Erythroblast (primary cell): ENCODE measurements at regions not wholly inside any gene's neighbourhood (a gene's known extent, or its start where the extent isn't known, plus 50 kb on each side); places are given as distances from the start of the nearest gene placed in this dataset.
"Not testable (repeated sequence)": the region's sequence is repeated elsewhere in the genome, so short reads cannot be mapped to it uniquely, and the experiment has no call there.

ENCODE experiments used
- DNase-seq, 2 experiments: peaks; one replicate each; lab custom pipeline; 2025; lab: John Stamatoyannopoulos, UW
- GATA1 ChIP-seq: IDR thresholded peaks from 2 replicates; pipeline ENCODE4 v1.6.1; 2011; ENCODE audit warnings: low read depth, mild to moderate bottlenecking, control low read depth, low read length, moderate library complexity
- POLR2A ChIP-seq: IDR thresholded peaks from 2 replicates; pipeline ENCODE4 v1.6.1; 2011; ENCODE audit warnings: mild to moderate bottlenecking, low read length

DNA sequence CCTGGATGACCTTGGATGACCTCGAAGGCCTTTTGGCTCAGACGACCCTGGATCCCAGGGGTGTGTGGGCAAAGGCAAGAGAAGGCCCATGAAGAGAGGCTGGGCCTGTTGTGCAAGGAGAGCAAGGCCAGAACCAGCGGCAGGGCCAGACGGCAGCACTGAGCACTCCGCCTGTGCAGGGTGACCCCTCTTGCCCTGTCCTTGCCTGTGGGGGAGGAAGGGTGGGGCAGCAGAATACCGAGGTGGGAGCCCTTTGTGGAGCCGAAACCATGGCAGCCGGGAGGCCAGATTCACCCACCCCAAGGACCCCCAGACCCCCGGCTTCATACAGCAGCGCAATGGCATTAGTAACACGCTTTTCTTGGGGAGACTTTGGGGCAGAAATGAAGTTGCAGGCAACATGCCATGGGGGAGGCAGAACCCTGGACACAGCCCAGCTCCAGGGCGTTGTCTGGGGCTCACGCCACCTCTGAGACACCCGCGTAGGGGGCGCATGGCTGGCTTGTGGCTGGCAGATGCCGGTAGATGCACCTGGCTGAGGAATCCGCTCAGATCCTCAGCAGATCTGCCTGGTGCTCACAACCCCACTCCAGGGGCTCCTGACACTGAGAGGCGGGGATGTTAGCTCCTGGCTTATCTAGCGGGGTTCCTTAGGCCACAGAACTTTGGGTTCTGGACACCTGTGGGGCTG lies 114.5 kb downstream of the FAM53A start:
- TF ChIP-seq GATA1 (no peak), POLR2A (no peak)
- DNase-seq = no peak

DNA sequence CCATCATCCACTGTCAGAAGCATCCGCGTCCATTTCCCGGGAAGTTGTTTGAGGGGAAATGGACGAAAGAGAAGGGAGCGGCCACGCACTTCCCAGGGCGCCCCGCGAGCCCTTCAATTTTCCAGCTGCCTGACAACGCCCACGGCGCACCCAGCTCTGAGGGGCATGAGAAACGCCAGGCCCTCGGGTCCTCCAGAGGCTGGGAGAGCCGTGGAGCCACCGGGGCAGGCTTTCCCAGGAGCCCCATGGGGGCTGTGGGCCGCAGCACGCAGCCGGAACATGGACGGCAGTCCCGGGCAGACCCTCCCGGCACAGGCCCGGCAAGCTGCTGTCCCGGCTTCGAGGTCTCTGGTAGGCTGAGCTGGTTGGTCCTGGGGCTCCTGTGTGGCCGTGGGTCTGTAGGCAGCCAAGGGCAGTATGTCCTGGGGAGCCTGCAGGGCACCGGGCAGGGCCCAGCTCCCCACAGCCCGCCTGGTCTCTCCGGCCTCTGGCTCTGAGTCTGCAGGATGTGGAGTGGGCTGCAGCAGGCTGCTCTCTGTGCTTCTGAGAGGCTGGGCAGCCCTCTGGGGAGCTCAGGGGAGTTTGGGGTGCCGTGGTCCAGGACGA lies 115.2 kb downstream of the FAM53A start:
- DNase-seq = no peak
- TF ChIP-seq GATA1 = no peak
- TF ChIP-seq POLR2A = no peak

DNA sequence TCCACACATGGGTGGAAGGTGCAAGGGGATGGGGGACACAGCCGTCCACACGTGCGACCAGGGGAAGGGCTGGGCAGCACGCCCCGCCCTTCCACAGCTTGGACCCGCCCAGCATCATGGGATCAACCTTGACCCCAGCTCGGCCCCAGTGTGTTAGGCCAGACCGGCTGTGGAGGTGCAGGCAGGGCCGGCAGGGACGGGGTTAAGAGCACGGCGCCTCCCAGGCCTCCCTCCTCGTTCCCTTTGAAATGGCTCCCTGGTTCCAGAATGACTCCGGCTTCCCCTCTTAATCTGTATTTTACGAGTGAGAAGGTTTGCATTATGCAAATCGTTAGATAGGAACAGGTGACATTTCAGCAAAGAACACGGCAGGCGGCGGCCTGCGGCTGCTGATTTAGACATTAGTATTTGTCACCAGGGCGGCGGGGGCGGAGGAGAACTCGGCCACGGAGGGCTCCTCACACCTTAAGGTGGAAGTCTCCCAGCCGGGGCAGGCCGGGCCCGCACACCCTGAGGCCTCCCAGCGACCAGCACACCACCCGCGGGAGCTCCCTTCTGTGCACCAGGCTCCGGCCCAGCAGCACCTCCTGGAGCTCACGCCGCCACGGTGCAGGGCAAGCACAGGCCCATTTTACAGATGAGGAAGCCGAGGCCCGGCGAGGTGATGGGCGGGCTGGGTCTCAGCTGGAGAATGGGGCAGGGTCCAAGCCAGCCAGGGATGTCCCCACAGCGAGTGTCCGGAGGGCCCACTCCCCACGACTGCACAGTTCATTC lies 116.1 kb downstream of the FAM53A start:
- no peak for DNase-seq
- no peak for TF ChIP-seq GATA1
- TF ChIP-seq POLR2A = no peak

DNA sequence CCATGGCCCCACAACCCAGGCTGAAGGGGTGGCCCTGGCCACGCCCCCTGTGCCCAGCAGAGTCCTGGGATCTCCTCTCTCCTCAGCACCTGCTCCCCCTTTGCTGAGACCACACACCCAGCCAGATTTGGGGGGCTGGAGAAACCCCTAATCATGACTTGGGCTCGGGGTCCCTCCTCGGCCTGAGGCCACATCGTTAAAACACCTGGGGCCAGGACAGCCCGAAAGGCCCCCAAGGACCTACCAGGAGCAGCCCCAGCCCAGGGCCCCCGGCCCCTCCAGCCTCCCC lies 116.7 kb downstream of the FAM53A start:
- no peak for TF ChIP-seq GATA1
- TF ChIP-seq POLR2A = no peak
- no peak for DNase-seq

DNA sequence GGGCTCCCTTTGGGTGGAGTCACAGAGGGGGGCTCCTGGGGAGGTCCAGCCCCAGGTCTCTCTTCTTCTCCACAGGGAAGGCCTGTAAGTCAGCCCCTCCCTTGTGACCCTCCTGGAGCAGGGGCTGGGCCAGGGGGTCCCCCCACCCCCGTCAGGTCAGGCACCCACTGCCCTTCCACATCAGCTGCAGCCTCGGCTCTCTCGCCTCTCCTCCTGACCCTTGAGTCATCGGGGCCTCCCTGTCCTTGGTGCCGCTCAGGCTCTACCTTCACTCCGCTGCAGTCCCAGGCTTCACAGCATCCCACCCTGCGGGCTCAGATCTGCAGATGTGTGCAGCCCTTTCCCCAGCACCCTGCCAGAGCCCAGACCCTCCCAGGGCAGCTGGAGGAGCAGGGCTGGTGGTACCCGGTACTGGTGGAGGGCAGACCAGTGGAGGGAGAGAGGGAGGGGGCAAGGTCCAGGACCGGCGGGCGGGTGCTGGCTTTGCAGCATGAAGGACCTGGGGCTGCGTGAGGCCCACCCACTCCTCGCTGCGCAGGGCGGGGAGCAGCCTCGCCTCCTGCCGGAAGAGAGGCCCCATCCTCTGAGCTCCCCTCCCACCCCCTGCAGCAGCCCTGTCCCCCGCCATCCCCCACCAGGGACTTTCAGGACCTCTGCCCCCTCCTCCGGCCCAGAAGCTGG lies 117.1 kb downstream of the FAM53A start:
- DNase-seq = no peak
- no peak for TF ChIP-seq POLR2A
- TF ChIP-seq GATA1 = no peak

DNA sequence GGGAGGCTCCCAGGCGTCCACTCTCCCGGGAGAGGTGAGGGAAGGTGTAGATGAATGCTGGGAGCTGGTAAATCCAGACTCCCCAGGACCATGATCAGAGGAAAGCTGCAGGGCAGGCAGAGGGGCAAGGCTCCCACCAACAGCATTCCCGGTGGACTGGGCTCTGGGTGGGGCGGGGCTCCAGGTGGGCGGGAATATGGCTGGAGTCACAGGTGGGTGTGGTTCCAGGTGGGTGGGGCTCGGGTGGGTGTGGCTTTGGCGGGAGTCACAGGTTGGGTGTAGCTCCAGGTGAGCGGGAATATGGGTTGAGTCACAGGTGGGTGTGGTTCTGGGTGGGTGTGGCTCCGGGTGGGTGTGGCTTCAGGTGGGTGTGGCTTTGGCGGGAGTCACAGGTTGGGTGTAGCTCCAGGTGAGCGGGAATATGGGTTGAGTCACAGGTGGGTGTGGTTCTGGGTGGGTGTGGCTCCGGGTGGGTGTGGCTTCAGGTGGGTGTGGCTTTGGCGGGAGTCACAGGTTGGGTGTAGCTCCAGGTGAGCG lies 117.7 kb downstream of the FAM53A start:
- DNase-seq = not testable (repeated sequence)

DNA sequence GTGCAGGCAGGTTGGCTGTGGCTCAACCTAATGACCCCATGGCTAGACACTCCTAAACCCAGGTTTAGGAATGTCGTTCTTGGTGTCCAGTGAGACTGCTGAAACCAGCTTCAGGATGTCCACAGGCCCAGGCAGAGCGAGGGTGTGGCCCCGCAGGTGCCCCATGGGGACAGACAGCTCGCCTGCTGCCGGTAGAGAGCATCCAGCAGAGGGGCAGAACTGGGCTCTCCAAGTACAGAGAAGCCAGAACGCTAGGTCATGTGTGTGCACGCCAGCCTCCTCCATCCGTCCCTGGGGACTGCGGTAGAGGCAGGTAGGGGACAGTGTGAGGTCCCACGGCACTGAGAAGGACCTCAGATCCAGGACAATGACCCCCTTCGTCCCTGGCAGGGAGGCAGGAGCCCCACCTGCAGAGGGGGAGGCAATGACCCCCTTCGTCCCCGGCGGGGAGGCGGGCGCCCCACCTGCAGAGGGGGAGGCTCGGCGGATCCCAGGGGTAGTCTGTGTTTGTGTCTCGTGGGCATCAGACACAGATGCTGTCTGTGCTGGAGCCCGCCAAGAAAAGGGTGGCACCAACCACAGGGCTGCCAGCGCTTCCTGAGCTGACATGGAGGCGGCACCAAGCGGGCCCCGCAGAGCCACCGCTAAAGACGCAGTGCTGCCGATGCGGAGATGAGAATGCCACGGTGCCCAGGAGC lies 118.4 kb downstream of the FAM53A start:
- no peak for TF ChIP-seq POLR2A
- no peak for TF ChIP-seq GATA1
- DNase-seq = no peak

DNA sequence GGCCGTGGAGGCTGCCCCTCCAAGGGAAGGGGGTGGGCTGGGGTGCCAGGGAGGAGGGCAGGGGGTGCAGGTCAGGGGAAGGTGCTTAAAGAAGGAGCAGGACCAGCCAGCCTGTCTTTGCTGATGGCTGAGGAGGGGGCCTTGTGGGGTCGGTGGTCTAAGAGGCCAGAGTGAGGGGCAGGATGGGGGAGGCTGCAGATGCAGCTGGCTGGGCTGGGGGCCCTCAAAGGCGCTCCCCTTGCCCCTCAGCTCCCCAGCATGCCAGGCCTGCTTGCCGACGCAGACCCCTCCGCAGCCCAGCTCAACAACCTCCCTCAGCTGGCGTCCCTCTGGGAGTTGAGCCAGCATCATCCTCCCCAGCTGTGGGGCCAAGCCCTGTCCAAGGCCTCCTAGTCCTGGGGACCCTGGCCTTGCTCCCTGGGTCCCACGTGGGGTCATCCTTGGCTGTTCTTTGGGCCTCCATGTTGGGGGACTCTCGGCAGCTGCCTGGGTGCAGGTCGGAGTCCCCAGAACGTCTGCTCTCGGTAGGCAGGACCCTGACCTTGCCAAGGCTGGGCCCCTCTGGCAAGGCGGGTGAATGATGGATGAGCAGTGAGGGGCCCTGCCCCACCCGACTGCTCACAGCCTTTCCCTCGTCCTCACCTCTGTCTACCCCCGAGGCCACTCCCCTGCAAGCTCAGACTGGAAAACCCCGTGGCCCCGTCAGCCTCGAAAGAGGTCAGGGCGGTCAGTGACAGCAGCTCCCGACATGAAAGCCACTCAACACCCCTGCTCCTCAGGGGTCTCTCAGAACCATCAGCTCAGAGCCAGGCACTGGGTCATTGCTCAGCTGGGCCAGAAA lies 119.4 kb downstream of the FAM53A start:
- DNase-seq = no peak
- TF ChIP-seq POLR2A (no peak), GATA1 (no peak)

DNA sequence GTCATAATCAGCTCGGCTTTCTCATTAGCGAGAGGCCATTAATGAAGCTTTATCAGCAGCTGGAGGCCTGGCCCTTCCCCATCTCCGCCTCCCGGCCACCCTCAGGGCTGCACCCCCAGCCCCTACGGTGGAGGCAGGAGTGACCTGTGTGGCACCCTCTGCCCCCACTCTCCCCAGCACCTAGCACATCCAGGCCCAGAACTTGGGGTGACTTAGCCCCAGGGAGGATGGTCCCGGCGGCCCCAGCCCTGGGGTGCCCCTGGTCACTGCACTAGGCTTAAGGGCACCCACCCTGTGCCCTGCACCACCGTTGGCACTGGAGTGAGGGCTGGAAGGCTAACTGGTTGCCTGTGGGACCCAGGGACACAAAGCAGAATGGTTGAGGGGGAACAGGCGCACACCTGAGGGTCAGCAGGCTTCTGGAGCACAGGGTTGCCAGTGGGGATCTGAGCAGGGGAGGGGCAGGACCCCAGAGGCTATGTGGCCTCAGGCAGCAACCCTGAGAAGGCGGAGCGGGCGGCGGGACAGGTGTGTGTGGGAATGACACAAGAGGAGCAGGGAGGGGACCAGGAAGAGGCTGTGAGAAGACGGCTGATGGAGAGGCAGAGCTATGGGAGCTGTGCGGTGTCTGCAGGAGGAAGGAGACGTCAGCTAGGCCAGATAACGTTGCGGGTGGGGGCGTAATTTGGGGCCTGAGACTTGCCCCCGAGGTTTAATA lies 120.2 kb downstream of the FAM53A start:
- no peak for TF ChIP-seq GATA1
- TF ChIP-seq POLR2A = no peak
- no peak for DNase-seq

DNA sequence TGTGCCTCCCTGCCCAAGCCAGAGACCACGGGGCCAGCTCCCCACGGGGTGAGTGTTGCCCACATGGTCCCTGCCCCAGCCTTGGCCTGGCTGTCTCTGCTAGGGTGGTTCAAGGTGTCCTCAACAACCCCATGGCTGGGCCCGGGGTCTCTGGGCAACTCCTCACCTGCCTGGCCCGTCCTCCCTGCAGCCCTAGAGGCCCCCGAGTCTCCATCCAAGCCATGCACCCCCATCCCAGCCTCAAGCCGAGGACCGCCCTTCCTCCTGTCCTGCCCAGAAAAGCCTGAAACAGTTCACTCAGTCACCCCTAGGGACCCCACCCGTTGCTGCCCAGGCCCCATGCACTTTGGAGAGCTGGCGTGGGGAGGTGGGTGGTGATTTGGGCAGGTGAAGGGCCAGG lies 120.9 kb downstream of the FAM53A start:
- DNase-seq = no peak
- TF ChIP-seq GATA1 (no peak), POLR2A (no peak)

DNA sequence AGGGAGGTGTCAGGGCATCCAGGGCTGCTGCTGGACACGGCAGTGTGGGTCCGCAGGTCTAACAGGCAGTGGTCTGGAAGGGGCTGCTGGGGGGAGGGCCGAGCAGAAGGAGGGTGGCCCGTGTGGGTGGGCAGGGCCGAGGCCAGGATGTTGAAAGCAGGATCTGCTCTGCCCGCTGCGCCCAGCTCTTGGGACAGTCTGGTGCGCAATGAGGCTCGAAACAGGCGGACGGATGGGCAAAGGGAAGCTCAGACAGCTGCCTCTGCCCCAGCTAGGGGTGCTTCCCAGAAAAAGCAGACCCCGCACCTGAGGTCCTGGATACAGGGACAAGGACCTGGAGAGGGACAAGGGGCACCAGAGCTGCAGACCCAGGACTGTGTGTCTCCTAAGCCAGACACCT lies 121.3 kb downstream of the FAM53A start:
- no peak for TF ChIP-seq GATA1
- TF ChIP-seq POLR2A = no peak

DNA sequence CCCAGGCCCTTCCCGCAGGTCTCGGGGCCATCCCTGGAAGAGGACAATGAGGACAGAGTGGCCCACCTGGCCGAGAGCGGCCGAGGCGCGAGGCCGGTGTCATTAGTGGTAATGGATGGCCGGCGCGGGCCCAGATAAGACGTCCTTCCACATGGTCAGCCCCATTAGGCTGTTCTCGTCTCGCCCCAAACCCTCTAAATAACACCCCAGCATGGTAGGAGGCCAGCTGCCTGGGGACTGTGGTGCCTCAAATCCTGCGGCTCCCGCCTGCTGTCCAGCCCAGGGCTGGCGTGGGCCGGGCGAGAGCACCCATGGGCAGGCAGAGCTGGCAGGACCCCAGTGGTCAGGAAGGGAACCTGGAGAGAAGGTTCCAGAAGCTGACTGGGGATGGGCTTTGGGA lies 121.7 kb downstream of the FAM53A start:
- TF ChIP-seq GATA1 (no peak), POLR2A (no peak)

More for the DNA sequence above, 121.3 kb downstream of the FAM53A start:
- no peak for DNase-seq

More for the DNA sequence above, 121.7 kb downstream of the FAM53A start:
- no peak for DNase-seq
